HepG2 (cell line): ENCODE measurements at regions not wholly inside any gene's neighbourhood (a gene's known extent, or its start where the extent isn't known, plus 50 kb on each side); places are given as distances from the start of the nearest gene placed in this dataset.

Source experiments
- ATAC-seq: fragments of 200-7000 bp; cut with Tn5 transposase; 3 replicates; pipeline ENCODE4 v1.9.1; 2020; ENCODE audit warnings: mild to moderate bottlenecking, moderate library complexity
- BruUV-seq: library from RNA; stranded (reverse); fragments of 400-500 nt; replicated peaks from 2 replicates; lab custom pipeline; 2021; lab: Mats Ljungman, UMichigan
- CTCF ChIA-PET: fragments of 300-600 bp; formaldehyde crosslinking; extraction: SDS; loops from one replicate; lab custom pipeline; 2021; ENCODE audit warnings: low total read pairs, inconsistent platforms, low intra/inter-chr PET ratio; lab: Yijun Ruan, JAX
- POLR2A ChIA-PET: fragments of 350-600 bp; sonication (Branson Sonifier 250); formaldehyde crosslinking; loops from one replicate; lab custom pipeline; 2020; ENCODE audit warnings: antibody characterized with exemption, inconsistent platforms; lab: Yijun Ruan, JAX
- DNase-seq: peaks from one replicate; pipeline ENCODE4 v3.0.0-alpha.2; 2015; ENCODE audit warnings: low spot score
- FAIRE-seq: peaks from 3 replicates; lab custom pipeline; 2011; peaks lifted over from hg19 to GRCh38; lab: Jason Lieb, UNC
- H2AFZ ChIP-seq: one replicate; pipeline ENCODE4 v1.6.1; 2011; ENCODE audit warnings: low read length, inconsistent platforms
- H3K27ac ChIP-seq: fragments of 300-600 bp; 3 replicates; pipeline ENCODE4 v1.8.0; 2011; ENCODE audit warnings: mixed run types, mild to moderate bottlenecking, mixed read lengths, low read length, inconsistent platforms; ENCODE audit not compliant: insufficient read depth; ENCODE audit errors: extremely low read length
- H3K27me3 ChIP-seq, 2 experiments: fragments of 200-600 bp in 1 of 2; 2 replicates in 1 of 2; 3 replicates in 1 of 2; pipeline versions ENCODE4 v1.6.0 to v1.8.0; 2011; ENCODE audit warnings: low read length in 2 of 2, mild to moderate bottlenecking in 2 of 2, moderate library complexity in 2 of 2, inconsistent platforms in 1 of 2; ENCODE audit not compliant: insufficient read depth in 2 of 2, control insufficient read depth in 1 of 2
- H3K36me3 ChIP-seq, 2 experiments: fragments of 200-600 bp in 1 of 2; replicated peaks in 1 of 2; 2 replicates in 1 of 2; 3 replicates in 1 of 2; pipeline versions ENCODE4 v1.5.1 to v1.8.0; 2011; ENCODE audit warnings: low read length in 2 of 2, inconsistent platforms in 1 of 2; ENCODE audit not compliant: insufficient read depth in 2 of 2, control insufficient read depth in 1 of 2
- H3K4me1 ChIP-seq: 2 replicates; pipeline ENCODE4 v1.5.1; 2012; ENCODE audit warnings: low read length, inconsistent platforms; ENCODE audit not compliant: insufficient read depth
- H3K4me2 ChIP-seq: 2 replicates; pipeline ENCODE4 v1.6.0; 2011; ENCODE audit warnings: low read depth, low read length, inconsistent platforms
- H3K4me3 ChIP-seq, 3 experiments: fragments of 200-600 bp in 1 of 3; sonication (generic), shearing (Covaris generic) in 1 of 3; replicated peaks in 1 of 3; 2 replicates each; pipeline ENCODE4 v1.5.1; 2011 to 2016; ENCODE audit warnings: low read length in 3 of 3, inconsistent platforms in 2 of 3, low read depth in 2 of 3, mild to moderate bottlenecking in 2 of 3, control low read depth in 1 of 3, mixed read lengths in 1 of 3; ENCODE audit not compliant: insufficient read depth in 1 of 3
- H3K79me2 ChIP-seq: one replicate; pipeline ENCODE4 v1.6.1; 2011; ENCODE audit warnings: low read length, inconsistent platforms; ENCODE audit not compliant: insufficient read depth
- H3K9ac ChIP-seq: 2 replicates; pipeline ENCODE4 v1.6.0; 2011; ENCODE audit warnings: mild to moderate bottlenecking, low read depth, low read length, inconsistent platforms; ENCODE audit not compliant: insufficient read depth
- H3K9me3 ChIP-seq: 2 replicates; pipeline ENCODE4 v1.5.1; 2012; ENCODE audit warnings: mild to moderate bottlenecking, low read length
- H4K20me1 ChIP-seq: 2 replicates; pipeline ENCODE4 v1.6.0; 2011; ENCODE audit warnings: inconsistent platforms, mild to moderate bottlenecking, low read length, moderate library complexity; ENCODE audit not compliant: insufficient read depth
- KLF13 ChIP-seq: sonication (generic); formaldehyde crosslinking; IDR thresholded peaks from 2 replicates; pipeline ENCODE4 v1.4.0; 2020; ENCODE audit warnings: mild to moderate bottlenecking, missing genetic modification reagents
- KMT2B ChIP-seq: IDR thresholded peaks from 2 replicates; pipeline ENCODE4 v1.6.1; 2016; ENCODE audit warnings: missing genetic modification reagents, missing compliant biosample characterization
- MAZ ChIP-seq, 2 experiments: sonication (generic) in 1 of 2; formaldehyde crosslinking in 1 of 2; IDR thresholded peaks; 2 replicates each; pipeline versions ENCODE4 v1.5.0 to v1.6.1; 2012 to 2020; ENCODE audit warnings: low read depth in 2 of 2, mild to moderate bottlenecking in 2 of 2, borderline replicate concordance in 1 of 2, improper control_type of control experiment in 1 of 2, low read length in 1 of 2, missing genetic modification reagents in 1 of 2, moderate library complexity in 1 of 2
- MBD4 ChIP-seq: IDR thresholded peaks from 2 replicates; pipeline ENCODE4 v1.6.1; 2012; ENCODE audit warnings: low read length, inconsistent platforms, borderline replicate concordance
- MTF1 ChIP-seq: sonication (generic); formaldehyde crosslinking; IDR thresholded peaks from 2 replicates; pipeline ENCODE4 v1.5.0; 2020; ENCODE audit warnings: missing genetic modification reagents
- SMAD3 ChIP-seq: sonication (generic); formaldehyde crosslinking; IDR thresholded peaks from 2 replicates; pipeline ENCODE4 v1.4.0; 2020; ENCODE audit warnings: missing genetic modification reagents
- TSC22D2 ChIP-seq: sonication (generic); formaldehyde crosslinking; IDR thresholded peaks from 2 replicates; pipeline ENCODE4 v1.5.1; 2020; ENCODE audit warnings: missing genetic modification reagents, mild to moderate bottlenecking, borderline replicate concordance
- WGBS: methylation state at CpG from one replicate; pipeline ENCODE4 v1.1.6; 2017; ENCODE audit warnings: low lambda C conversion rate; 5-methylcytosine and 5-hydroxymethylcytosine counted together
- in situ Hi-C: cut with HindIII; loops from 2 replicates; pipeline ENCODE4 v1.10.0; 2017; ENCODE audit warnings: low pct_unique_long_range_greater_than_20kb; ENCODE audit not compliant: extremely low pct_ligation_motif_present
- intact Hi-C: fragments of 100-400 bp; cut with micrococcal nuclease; formaldehyde crosslinking; loops from one replicate; pipeline ENCODE4 v1.10.0; 2022; ENCODE audit not compliant: unreplicated experiment
- TF ChIP-seq, protein P1 (sequence below): sonication (generic); formaldehyde crosslinking; IDR thresholded peaks from 2 replicates; pipeline ENCODE4 v1.4.0; 2020; ENCODE audit warnings: missing genetic modification reagents
- TF ChIP-seq, protein P2 (sequence below): sonication (generic); formaldehyde crosslinking; conservative IDR thresholded peaks from 2 replicates; pipeline ENCODE4 v1.4.0; 2020; ENCODE audit warnings: missing genetic modification reagents
- TF ChIP-seq, protein P3 (sequence below), 2 experiments: sonication (generic) in 1 of 2; formaldehyde crosslinking in 1 of 2; IDR thresholded peaks; 2 replicates each; pipeline versions ENCODE4 v1.4.0 to v1.6.1; 2016 to 2020; ENCODE audit warnings: borderline replicate concordance in 1 of 2, low read depth in 1 of 2, mild to moderate bottlenecking in 1 of 2, missing genetic modification reagents in 1 of 2
- TF ChIP-seq, protein P4 (sequence below): IDR thresholded peaks from 2 replicates; pipeline ENCODE4 v1.6.1; 2016; ENCODE audit warnings: control low read depth

DNA sequence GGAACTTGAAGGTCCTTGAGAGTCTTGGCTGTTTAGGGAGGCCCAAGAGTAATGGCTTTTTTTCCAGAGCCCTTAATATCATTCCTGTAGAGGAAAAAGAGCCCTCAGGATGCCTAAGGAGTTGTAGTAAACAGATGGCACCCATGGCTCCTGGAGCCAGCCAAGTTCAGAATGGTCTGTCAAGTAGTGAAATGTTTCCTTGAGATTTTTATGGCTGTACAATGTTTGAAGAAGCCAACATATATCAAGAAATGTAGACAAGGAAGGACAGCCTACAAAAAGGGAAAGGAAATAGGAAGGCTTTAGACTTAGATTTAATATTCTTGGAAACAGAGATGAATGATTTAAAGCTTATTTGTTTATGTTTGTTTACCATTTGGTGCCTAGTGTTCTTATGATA lies 334.8 kb downstream of the SATB1 start (continued):
- TF ChIP-seq, protein P1, sequence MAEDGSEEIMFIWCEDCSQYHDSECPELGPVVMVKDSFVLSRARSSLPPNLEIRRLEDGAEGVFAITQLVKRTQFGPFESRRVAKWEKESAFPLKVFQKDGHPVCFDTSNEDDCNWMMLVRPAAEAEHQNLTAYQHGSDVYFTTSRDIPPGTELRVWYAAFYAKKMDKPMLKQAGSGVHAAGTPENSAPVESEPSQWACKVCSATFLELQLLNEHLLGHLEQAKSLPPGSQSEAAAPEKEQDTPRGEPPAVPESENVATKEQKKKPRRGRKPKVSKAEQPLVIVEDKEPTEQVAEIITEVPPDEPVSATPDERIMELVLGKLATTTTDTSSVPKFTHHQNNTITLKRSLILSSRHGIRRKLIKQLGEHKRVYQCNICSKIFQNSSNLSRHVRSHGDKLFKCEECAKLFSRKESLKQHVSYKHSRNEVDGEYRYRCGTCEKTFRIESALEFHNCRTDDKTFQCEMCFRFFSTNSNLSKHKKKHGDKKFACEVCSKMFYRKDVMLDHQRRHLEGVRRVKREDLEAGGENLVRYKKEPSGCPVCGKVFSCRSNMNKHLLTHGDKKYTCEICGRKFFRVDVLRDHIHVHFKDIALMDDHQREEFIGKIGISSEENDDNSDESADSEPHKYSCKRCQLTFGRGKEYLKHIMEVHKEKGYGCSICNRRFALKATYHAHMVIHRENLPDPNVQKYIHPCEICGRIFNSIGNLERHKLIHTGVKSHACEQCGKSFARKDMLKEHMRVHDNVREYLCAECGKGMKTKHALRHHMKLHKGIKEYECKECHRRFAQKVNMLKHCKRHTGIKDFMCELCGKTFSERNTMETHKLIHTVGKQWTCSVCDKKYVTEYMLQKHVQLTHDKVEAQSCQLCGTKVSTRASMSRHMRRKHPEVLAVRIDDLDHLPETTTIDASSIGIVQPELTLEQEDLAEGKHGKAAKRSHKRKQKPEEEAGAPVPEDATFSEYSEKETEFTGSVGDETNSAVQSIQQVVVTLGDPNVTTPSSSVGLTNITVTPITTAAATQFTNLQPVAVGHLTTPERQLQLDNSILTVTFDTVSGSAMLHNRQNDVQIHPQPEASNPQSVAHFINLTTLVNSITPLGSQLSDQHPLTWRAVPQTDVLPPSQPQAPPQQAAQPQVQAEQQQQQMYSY (CRISPR knock-in tag): no peak
- TF ChIP-seq TSC22D2 (CRISPR knock-in tag): no peak
- TF ChIP-seq MAZ (IDR thresholded peaks at IDR 0.05; ENCODE audit: borderline replicate concordance, low read depth, low read length): no peak
- no peak for TF ChIP-seq MAZ (CRISPR knock-in tag; IDR thresholded peaks at IDR 0.05; ENCODE audit: low read depth)
- no peak for TF ChIP-seq KMT2B
- no peak for TF ChIP-seq SMAD3 (CRISPR knock-in tag)
- TF ChIP-seq, protein P2, sequence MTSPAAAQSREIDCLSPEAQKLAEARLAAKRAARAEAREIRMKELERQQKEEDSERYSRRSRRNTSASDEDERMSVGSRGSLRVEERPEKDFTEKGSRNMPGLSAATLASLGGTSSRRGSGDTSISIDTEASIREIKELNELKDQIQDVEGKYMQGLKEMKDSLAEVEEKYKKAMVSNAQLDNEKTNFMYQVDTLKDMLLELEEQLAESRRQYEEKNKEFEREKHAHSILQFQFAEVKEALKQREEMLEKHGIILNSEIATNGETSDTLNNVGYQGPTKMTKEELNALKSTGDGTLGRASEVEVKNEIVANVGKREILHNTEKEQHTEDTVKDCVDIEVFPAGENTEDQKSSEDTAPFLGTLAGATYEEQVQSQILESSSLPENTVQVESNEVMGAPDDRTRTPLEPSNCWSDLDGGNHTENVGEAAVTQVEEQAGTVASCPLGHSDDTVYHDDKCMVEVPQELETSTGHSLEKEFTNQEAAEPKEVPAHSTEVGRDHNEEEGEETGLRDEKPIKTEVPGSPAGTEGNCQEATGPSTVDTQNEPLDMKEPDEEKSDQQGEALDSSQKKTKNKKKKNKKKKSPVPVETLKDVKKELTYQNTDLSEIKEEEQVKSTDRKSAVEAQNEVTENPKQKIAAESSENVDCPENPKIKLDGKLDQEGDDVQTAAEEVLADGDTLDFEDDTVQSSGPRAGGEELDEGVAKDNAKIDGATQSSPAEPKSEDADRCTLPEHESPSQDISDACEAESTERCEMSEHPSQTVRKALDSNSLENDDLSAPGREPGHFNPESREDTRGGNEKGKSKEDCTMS (CRISPR knock-in tag): no peak

DNA sequence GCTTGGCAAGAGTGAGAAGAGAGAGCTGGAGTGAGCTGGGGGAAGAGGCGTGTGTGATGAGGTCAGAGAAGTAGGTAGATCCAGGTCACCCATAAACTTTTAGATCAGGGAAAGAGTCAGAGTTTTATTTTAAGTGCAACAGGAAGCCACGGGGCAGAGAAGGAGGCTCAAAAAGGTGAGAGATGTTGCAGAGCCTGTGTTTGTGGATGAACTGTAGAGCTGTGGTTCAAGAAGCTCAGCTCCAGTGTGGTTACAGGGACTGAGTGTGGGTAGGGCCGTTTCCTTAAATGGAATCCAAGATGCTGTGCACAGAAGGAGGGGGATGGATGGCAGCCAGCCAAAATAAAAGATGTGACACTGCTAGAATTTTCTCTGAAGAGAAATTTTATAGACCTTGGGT lies 337.2 kb downstream of the SATB1 start:
- DNase-seq (no peak), ATAC-seq (no peak), FAIRE-seq (no peak)
- CTCF ChIA-PET: no interaction called here
- H3K9me3 ChIP-seq: no peaks in the 10 kb centered on the region
- POLR2A ChIA-PET: no interaction called here
- BruUV-seq: no TSS peak
- H2AFZ ChIP-seq: no peak overlapping the region
- intact Hi-C loops: no loop called here
- H3K9ac ChIP-seq: no peak overlapping the region
- H3K27me3 ChIP-seq: peaks cover 1 to 4% of the 10 kb centered on the region in 2 experiments; a peak in 2 of 5 replicates
- no peak overlapping the region for H3K4me3 ChIP-seq
- H3K4me2 ChIP-seq: no peak overlapping the region
- H3K4me1 ChIP-seq: no peaks in the 10 kb centered on the region
- no peaks in the 10 kb centered on the region for H3K36me3 ChIP-seq
- WGBS: 3% methylated on average over 3 of the region's 3 CpGs
- in situ Hi-C loops: no loop called here
- no peak overlapping the region for H3K27ac ChIP-seq
- H3K79me2 ChIP-seq: no peaks in the 10 kb centered on the region
- H4K20me1 ChIP-seq: no peaks in the 10 kb centered on the region
- TF ChIP-seq, protein P3, sequence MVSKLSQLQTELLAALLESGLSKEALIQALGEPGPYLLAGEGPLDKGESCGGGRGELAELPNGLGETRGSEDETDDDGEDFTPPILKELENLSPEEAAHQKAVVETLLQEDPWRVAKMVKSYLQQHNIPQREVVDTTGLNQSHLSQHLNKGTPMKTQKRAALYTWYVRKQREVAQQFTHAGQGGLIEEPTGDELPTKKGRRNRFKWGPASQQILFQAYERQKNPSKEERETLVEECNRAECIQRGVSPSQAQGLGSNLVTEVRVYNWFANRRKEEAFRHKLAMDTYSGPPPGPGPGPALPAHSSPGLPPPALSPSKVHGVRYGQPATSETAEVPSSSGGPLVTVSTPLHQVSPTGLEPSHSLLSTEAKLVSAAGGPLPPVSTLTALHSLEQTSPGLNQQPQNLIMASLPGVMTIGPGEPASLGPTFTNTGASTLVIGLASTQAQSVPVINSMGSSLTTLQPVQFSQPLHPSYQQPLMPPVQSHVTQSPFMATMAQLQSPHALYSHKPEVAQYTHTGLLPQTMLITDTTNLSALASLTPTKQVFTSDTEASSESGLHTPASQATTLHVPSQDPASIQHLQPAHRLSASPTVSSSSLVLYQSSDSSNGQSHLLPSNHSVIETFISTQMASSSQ (IDR thresholded peaks at IDR 0.05; ENCODE audit: low read depth): no peak
- TF ChIP-seq, protein P3 (CRISPR knock-in tag; IDR thresholded peaks at IDR 0.05; ENCODE audit: borderline replicate concordance): no peak
- TF ChIP-seq KLF13 (CRISPR knock-in tag) (no peak), MTF1 (CRISPR knock-in tag) (no peak), MBD4 (no peak)
- TF ChIP-seq, protein P4, sequence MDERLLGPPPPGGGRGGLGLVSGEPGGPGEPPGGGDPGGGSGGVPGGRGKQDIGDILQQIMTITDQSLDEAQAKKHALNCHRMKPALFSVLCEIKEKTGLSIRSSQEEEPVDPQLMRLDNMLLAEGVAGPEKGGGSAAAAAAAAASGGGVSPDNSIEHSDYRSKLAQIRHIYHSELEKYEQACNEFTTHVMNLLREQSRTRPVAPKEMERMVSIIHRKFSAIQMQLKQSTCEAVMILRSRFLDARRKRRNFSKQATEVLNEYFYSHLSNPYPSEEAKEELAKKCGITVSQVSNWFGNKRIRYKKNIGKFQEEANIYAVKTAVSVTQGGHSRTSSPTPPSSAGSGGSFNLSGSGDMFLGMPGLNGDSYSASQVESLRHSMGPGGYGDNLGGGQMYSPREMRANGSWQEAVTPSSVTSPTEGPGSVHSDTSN (CRISPR knock-in tag): no peak
